GM21367 (cell line): ENCODE measurements at regions not wholly inside any gene's neighbourhood (a gene's known extent, or its start where the extent isn't known, plus 50 kb on each side); places are given as distances from the start of the nearest gene placed in this dataset.

ENCODE experiments used
- ATAC-seq: cut with Tn5 transposase; IDR thresholded peaks from one replicate; pipeline ENCODE4 v1.9.1; 2021; ENCODE audit not compliant: unreplicated experiment

GRCh38 chr4:137644201-137644600, 111.9 kb upstream of the PCDH18 start:
- ATAC-seq = no peak

GRCh38 chr4:137641544-137641943, 109.2 kb upstream of the PCDH18 start:
- no peak for ATAC-seq

GRCh38 chr4:137640838-137641158, 108.5 kb upstream of the PCDH18 start:
- no peak for ATAC-seq

- ATAC-seq = no peak
Measured at GRCh38 chr4:137640156-137640837, 108.0 kb upstream of the PCDH18 start.

- no peak for ATAC-seq
Measured at GRCh38 chr4:137638934-137639333, 106.6 kb upstream of the PCDH18 start.

GRCh38 chr4:137635601-137636000, 103.3 kb upstream of the PCDH18 start:
- ATAC-seq = no peak

- ATAC-seq = no peak
Measured at GRCh38 chr4:137635108-137635507, 102.8 kb upstream of the PCDH18 start.

- no peak for ATAC-seq
Measured at GRCh38 chr4:137632842-137633241, 100.5 kb upstream of the PCDH18 start.

- ATAC-seq = no peak
Measured at GRCh38 chr4:137631605-137632004, 99.3 kb upstream of the PCDH18 start.

- ATAC-seq = no peak
Measured at GRCh38 chr4:137630252-137630651, 98.0 kb upstream of the PCDH18 start.

GRCh38 chr4:137627739-137628460, 95.6 kb upstream of the PCDH18 start:
- no peak for ATAC-seq

- ATAC-seq = no peak
Measured at GRCh38 chr4:137626942-137627738, 94.8 kb upstream of the PCDH18 start.

- ATAC-seq = no peak
Measured at GRCh38 chr4:137623013-137623412, 90.7 kb upstream of the PCDH18 start.

- ATAC-seq = no peak
Measured at GRCh38 chr4:137621056-137621455, 88.8 kb upstream of the PCDH18 start.

GRCh38 chr4:137614491-137614890, 82.2 kb upstream of the PCDH18 start:
- ATAC-seq = no peak

GRCh38 chr4:137611998-137612700, 79.9 kb upstream of the PCDH18 start:
- ATAC-seq = no peak

GRCh38 chr4:137610960-137611359, 78.7 kb upstream of the PCDH18 start:
- no peak for ATAC-seq

- no peak for ATAC-seq
Measured at GRCh38 chr4:137609718-137610430, 77.6 kb upstream of the PCDH18 start.

GRCh38 chr4:137608085-137608484, 75.8 kb upstream of the PCDH18 start:
- no peak for ATAC-seq

- ATAC-seq = no peak
Measured at GRCh38 chr4:137602436-137602835, 70.1 kb upstream of the PCDH18 start.

- ATAC-seq = no peak
Measured at GRCh38 chr4:137601934-137602333, 69.6 kb upstream of the PCDH18 start.
